GM12878 (cell line): ENCODE measurements at regions not wholly inside any gene's neighbourhood (a gene's known extent, or its start where the extent isn't known, plus 50 kb on each side); places are given as distances from the start of the nearest gene placed in this dataset.

Experiments
- MEF2B ChIP-seq: fragments of 450-650 bp; IDR thresholded peaks from 2 replicates; pipeline ENCODE4 v1.6.1; 2018; ENCODE audit warnings: mild to moderate bottlenecking, moderate library complexity; ENCODE audit not compliant: partially characterized antibody, poor library complexity, severe bottlenecking
- RAD21 ChIP-seq: IDR thresholded peaks from 2 replicates; pipeline ENCODE4 v1.6.1; 2011; ENCODE audit warnings: mild to moderate bottlenecking, low read depth, low read length, moderate library complexity; ENCODE audit not compliant: insufficient read depth
- ZNF687 ChIP-seq: fragments of 450-650 bp; IDR thresholded peaks from 2 replicates; pipeline ENCODE4 v1.6.1; 2017; ENCODE audit warnings: mild to moderate bottlenecking, moderate library complexity
- TF ChIP-seq, protein P1 (sequence below): fragments of 450-650 bp; formaldehyde crosslinking; IDR thresholded peaks from 2 replicates; pipeline ENCODE4 v1.5.0; 2022; ENCODE audit warnings: mild to moderate bottlenecking, missing genetic modification characterization
- TF ChIP-seq, protein P2 (sequence below): fragments of 450-650 bp; IDR thresholded peaks from 2 replicates; pipeline ENCODE4 v1.6.1; 2018; ENCODE audit warnings: mild to moderate bottlenecking, low read depth, moderate library complexity; ENCODE audit not compliant: partially characterized antibody

DNA sequence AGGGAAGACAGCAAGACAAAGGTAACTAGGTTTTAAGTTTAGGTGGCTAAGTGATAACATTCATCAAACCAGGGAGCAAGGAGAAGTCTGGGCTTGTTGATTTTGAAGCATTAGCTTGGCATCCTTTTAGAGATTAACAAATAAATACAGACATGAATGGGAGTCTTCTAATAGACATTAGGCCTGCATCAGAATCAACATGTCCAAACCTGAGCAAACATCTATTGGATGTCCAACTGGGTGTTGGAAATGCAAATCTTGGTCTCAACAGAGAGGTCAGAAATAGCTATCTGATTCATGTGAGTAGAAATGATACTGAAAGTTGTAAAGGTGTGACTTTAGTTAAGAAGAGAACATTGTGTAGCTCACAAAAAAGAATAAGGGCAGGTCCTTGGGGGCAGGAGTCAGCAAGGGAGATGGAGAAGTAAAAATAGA is 85.5 kb upstream of the RND3 start (continued):
- TF ChIP-seq, protein P1, sequence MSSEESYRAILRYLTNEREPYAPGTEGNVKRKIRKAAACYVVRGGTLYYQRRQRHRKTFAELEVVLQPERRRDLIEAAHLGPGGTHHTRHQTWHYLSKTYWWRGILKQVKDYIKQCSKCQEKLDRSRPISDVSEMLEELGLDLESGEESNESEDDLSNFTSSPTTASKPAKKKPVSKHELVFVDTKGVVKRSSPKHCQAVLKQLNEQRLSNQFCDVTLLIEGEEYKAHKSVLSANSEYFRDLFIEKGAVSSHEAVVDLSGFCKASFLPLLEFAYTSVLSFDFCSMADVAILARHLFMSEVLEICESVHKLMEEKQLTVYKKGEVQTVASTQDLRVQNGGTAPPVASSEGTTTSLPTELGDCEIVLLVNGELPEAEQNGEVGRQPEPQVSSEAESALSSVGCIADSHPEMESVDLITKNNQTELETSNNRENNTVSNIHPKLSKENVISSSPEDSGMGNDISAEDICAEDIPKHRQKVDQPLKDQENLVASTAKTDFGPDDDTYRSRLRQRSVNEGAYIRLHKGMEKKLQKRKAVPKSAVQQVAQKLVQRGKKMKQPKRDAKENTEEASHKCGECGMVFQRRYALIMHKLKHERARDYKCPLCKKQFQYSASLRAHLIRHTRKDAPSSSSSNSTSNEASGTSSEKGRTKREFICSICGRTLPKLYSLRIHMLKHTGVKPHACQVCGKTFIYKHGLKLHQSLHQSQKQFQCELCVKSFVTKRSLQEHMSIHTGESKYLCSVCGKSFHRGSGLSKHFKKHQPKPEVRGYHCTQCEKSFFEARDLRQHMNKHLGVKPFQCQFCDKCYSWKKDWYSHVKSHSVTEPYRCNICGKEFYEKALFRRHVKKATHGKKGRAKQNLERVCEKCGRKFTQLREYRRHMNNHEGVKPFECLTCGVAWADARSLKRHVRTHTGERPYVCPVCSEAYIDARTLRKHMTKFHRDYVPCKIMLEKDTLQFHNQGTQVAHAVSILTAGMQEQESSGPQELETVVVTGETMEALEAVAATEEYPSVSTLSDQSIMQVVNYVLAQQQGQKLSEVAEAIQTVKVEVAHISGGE (CRISPR knock-in tag) = no peak
- TF ChIP-seq RAD21 (no peak), ZNF687 (peak; percentile 89), MEF2B (peak; percentile 93)
- TF ChIP-seq, protein P2, sequence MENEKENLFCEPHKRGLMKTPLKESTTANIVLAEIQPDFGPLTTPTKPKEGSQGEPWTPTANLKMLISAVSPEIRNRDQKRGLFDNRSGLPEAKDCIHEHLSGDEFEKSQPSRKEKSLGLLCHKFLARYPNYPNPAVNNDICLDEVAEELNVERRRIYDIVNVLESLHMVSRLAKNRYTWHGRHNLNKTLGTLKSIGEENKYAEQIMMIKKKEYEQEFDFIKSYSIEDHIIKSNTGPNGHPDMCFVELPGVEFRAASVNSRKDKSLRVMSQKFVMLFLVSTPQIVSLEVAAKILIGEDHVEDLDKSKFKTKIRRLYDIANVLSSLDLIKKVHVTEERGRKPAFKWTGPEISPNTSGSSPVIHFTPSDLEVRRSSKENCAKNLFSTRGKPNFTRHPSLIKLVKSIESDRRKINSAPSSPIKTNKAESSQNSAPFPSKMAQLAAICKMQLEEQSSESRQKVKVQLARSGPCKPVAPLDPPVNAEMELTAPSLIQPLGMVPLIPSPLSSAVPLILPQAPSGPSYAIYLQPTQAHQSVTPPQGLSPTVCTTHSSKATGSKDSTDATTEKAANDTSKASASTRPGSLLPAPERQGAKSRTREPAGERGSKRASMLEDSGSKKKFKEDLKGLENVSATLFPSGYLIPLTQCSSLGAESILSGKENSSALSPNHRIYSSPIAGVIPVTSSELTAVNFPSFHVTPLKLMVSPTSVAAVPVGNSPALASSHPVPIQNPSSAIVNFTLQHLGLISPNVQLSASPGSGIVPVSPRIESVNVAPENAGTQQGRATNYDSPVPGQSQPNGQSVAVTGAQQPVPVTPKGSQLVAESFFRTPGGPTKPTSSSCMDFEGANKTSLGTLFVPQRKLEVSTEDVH = no peak
